ENCODE measurements at regions not wholly inside any gene's neighbourhood (a gene's known extent, or its start where the extent isn't known, plus 50 kb on each side); places are given as distances from the start of the nearest gene placed in this dataset.

- TF ChIP-seq CTCF (IDR thresholded peaks at IDR 0.05) (no peak), POLR2A (IDR thresholded peaks at IDR 0.05) (no peak), EP300 (IDR thresholded peaks at IDR 0.05) (no peak)
Observed at GRCh38 chr17:77763023-77763422, 195.5 kb upstream of the TNRC6C start.

Data from upper lobe of left lung (tissue), 4 donors.